ENCODE measurements at regions not wholly inside any gene's neighbourhood (a gene's known extent, or its start where the extent isn't known, plus 50 kb on each side); places are given as distances from the start of the nearest gene placed in this dataset.

- TF ChIP-seq POLR2A (IDR thresholded peaks at IDR 0.05) (no peak), CTCF (IDR thresholded peaks at IDR 0.05 in 4 of 5, conservative IDR thresholded peaks at IDR 0.05 in 1 of 5) (no peak)
These were observed 104.7 kb upstream of the CMC1 start for GRCh38 chr3:28136607-28137216.

All from gastrocnemius medialis (tissue), 4 donors.